ENCODE measurements at regions not wholly inside any gene's neighbourhood (a gene's known extent, or its start where the extent isn't known, plus 50 kb on each side); places are given as distances from the start of the nearest gene placed in this dataset.

- no peak for TF ChIP-seq CTCF (IDR thresholded peaks at IDR 0.05; ENCODE audit: low read depth, low read length)
- no peak for TF ChIP-seq EZH2phosphoT487 (IDR thresholded peaks at IDR 0.05; ENCODE audit: low read depth)
These were observed 407.8 kb downstream of the NXPH1 start for GRCh38 chr7:8841171-8841570.

Data from OCI-LY3 (cell line).